ENCODE measurements at regions not wholly inside any gene's neighbourhood (a gene's known extent, or its start where the extent isn't known, plus 50 kb on each side); places are given as distances from the start of the nearest gene placed in this dataset.

- TF ChIP-seq EP300 (IDR thresholded peaks at IDR 0.05) (no peak), POLR2A (IDR thresholded peaks at IDR 0.05) (no peak), CTCF (IDR thresholded peaks at IDR 0.05) (no peak)
- no peak for DNase-seq (ENCODE audit: low spot score in 2 of 2)
- Histone ChIP-seq H3K4me3 (no peak overlapping the region), H3K27ac (no peak overlapping the region), H3K27me3 (no peaks in the 10 kb centered on the region), H3K36me3 (no peaks in the 10 kb centered on the region), H3K9me3 (no peaks in the 10 kb centered on the region), H3K4me1 (no peaks in the 10 kb centered on the region)
- 49 to 54% methylated on average over 3 of the region's 3 CpGs for WGBS, 2 donors
These were observed 625.2 kb downstream of the DIAPH3 start for GRCh38 chr13:59538512-59538911.

- DNase-seq (ENCODE audit: low spot score in 2 of 2): no peak
- no peaks in the 10 kb centered on the region for H3K27me3 ChIP-seq
- no peaks in the 10 kb centered on the region for H3K36me3 ChIP-seq
- H3K4me3 ChIP-seq: no peak overlapping the region
- no peaks in the 10 kb centered on the region for H3K9me3 ChIP-seq
- no peak for TF ChIP-seq CTCF (IDR thresholded peaks at IDR 0.05)
- TF ChIP-seq EP300 (IDR thresholded peaks at IDR 0.05): no peak
- no peak for TF ChIP-seq POLR2A (IDR thresholded peaks at IDR 0.05)
- no peak overlapping the region for H3K27ac ChIP-seq
- H3K4me1 ChIP-seq: no peaks in the 10 kb centered on the region
These were observed 621.4 kb downstream of the DIAPH3 start for GRCh38 chr13:59542303-59542702.

DNA sequence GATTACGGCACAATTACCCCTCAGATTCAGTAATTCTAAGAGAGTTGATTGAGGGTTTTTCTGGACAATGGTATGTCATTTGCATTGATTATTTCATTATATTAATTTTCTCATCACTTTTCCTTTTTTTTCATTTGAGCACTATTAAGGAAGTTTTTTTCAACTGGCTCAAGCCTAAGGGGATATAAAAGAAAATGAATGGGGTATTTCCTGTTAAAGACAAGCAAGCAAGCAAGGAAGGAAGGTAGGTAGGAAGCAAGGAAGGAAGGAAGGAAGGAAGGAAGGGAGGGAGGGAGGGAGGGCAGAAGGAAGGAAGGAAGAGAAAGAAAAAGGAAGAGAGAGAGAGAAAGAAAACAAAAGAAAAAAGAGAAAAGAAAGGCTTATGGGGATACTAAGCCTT is 620.3 kb downstream of the DIAPH3 start:
- 87 to 89% methylated on average over 1 of the region's 1 CpG for WGBS, 2 donors
- no peaks in the 10 kb centered on the region for H3K4me1 ChIP-seq
- DNase-seq (ENCODE audit: low spot score in 2 of 2): no peak
- H3K4me3 ChIP-seq: no peak overlapping the region
- H3K27me3 ChIP-seq: no peaks in the 10 kb centered on the region
- no peaks in the 10 kb centered on the region for H3K36me3 ChIP-seq
- peaks cover 0 to 2% (median 0%) of the 10 kb centered on the region in 4 donors for H3K9me3 ChIP-seq
- no peak overlapping the region for H3K27ac ChIP-seq
- no peak for TF ChIP-seq CTCF (IDR thresholded peaks at IDR 0.05)
- TF ChIP-seq EP300 (IDR thresholded peaks at IDR 0.05): no peak
- TF ChIP-seq POLR2A (IDR thresholded peaks at IDR 0.05): no peak

DNA sequence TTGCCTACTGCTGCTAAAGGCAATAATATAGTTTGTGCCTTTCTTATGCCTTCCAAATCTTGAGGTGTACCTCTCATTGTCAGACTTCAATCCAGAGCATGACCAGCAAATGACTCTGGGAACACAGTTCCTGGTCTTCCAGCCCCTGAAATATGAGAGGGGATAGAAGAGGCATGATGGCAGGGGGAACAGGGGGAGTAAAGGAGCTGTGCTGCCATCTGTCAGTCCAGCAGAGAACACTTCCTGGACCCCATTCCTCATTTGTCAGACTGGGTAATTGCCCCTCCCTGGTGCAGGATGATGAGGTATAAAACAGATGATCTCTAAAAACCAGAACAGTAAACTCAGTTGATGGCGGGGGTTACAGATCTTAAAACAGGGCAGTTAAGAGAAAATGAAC is 618.7 kb downstream of the DIAPH3 start:
- no peaks in the 10 kb centered on the region for H3K36me3 ChIP-seq
- 81 to 92% methylated on average over 1 of the region's 1 CpG for WGBS, 2 donors
- H3K9me3 ChIP-seq: peaks cover 0 to 18% (median 0%) of the 10 kb centered on the region in 4 donors
- H3K4me3 ChIP-seq: no peak overlapping the region
- H3K27me3 ChIP-seq: no peaks in the 10 kb centered on the region
- H3K4me1 ChIP-seq: no peaks in the 10 kb centered on the region
- DNase-seq (ENCODE audit: low spot score in 2 of 2): no peak
- TF ChIP-seq EP300 (IDR thresholded peaks at IDR 0.05): no peak
- no peak for TF ChIP-seq POLR2A (IDR thresholded peaks at IDR 0.05)
- TF ChIP-seq CTCF (IDR thresholded peaks at IDR 0.05): no peak
- H3K27ac ChIP-seq: no peak overlapping the region

GRCh38 chr13:59546178-59546577 is 617.5 kb downstream of the DIAPH3 start:
- Histone ChIP-seq H3K27ac (no peak overlapping the region), H3K4me3 (no peak overlapping the region), H3K4me1 (no peaks in the 10 kb centered on the region), H3K36me3 (no peaks in the 10 kb centered on the region), H3K27me3 (no peaks in the 10 kb centered on the region), H3K9me3 (peaks cover 0 to 29% (median 0%) of the 10 kb centered on the region in 4 donors)
- TF ChIP-seq CTCF (IDR thresholded peaks at IDR 0.05) (no peak), POLR2A (IDR thresholded peaks at IDR 0.05) (no peak), EP300 (IDR thresholded peaks at IDR 0.05) (no peak)
- WGBS, 2 donors: 67 to 71% methylated on average over 1 of the region's 1 CpG
- no peak for DNase-seq (ENCODE audit: low spot score in 2 of 2)

Measured in tibial nerve (tissue), 4 donors.